ENCODE measurements at regions not wholly inside any gene's neighbourhood (a gene's known extent, or its start where the extent isn't known, plus 50 kb on each side); places are given as distances from the start of the nearest gene placed in this dataset.

GRCh38 chr13:40161931-40162330 is 504.5 kb downstream of the FOXO1 start:
- no peak for TF ChIP-seq POLR2AphosphoS5 (IDR thresholded peaks at IDR 0.05; ENCODE audit: low read depth)
- no peak for TF ChIP-seq NANOG (IDR thresholded peaks at IDR 0.05; ENCODE audit: borderline replicate concordance)
- no peak for TF ChIP-seq CTCF (conservative IDR thresholded peaks at IDR 0.05; ENCODE audit: low read depth in 2 of 2)

Data from GM23338 (cell line).